ENCODE measurements at regions not wholly inside any gene's neighbourhood (a gene's known extent, or its start where the extent isn't known, plus 50 kb on each side); places are given as distances from the start of the nearest gene placed in this dataset.
"Not testable (repeated sequence)": the region's sequence is repeated elsewhere in the genome, so short reads cannot be mapped to it uniquely, and the experiment has no call there.

DNA sequence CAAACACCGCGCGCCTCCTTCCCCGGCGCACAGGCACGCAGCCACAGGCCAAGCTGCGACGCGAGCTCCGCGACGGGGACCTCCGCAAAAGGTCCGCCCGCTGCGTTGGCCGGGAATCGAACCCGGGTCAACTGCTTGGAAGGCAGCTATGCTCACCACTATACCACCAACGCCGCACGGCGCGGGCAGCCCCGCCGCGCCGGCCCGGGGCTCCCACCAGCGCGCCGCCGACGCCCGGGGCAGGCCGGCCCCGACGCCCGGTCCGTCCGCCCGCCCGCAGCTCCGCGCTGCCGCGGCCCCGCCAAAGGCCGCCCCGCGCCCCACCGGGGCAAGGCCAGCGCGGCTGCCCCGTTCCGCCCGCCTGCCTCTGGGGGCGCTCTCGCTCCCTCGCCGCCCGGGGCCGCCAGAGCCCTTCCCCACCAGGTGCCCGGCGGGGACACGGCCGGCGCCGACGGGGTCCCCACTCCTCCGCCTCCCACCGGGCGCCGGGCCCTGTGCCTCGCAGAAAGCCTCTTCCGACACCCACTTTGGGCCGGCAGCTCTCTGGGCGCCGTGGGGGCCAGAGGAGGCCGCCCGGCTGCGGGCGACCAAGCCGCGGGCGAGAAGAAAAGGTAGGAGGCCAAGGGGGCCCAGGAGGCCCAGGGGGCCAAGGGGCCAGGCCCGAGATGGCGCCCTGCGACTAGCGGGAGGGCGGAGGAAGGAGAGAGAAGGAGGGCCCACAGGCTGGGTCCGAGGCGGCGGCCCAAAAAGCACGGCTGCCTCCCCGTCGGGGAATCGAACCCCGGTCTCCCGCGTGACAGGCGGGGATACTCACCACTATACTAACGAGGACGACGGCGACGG is 50.2 kb upstream of the FCGR2A start:
- DNase-seq = not testable (repeated sequence)

DNA sequence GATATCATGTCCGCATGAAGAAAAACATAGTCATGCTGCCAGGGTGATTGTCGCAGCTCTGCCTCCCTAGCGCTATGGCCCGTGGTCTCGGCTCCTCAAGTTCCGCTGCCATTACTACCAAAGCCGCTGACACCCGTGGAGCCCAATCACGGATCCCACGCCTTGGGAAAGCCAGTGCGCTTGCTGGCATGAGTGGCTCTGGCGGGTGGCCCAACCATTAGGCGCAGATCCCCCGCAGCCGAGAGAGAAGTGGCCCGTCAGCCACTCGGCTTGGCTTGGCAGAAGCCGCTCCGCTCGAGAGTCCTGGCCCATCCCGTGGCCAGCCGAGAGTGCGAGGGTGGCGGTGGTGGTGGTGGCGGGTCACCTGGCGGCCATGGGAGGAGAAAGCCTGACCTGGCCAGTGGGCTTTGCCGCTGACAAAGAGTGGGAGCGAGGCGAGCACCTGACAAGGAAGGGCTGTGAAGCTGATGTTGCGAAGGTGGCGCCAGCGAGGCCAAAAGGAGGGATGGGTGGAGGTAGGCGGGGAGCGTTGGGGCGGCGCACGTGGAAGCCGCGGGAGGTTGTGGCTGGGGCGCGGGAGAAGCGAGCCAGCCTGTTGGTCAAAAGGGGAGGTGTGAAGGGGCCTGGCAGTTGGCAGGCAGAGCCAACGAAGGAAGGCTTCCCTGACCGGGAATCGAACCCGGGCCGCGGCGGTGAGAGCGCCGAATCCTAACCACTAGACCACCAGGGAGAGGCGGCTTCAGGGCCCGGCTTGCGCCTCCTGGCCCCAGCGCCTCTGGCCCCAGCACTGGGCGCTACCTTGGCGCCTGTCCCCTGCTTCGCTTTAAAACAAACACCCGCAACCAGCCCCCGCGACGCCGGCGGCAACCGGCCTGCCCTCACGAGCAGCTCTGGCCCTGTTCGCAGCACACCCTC is 51.0 kb upstream of the FCGR2A start:
- DNase-seq = not testable (repeated sequence)

DNA sequence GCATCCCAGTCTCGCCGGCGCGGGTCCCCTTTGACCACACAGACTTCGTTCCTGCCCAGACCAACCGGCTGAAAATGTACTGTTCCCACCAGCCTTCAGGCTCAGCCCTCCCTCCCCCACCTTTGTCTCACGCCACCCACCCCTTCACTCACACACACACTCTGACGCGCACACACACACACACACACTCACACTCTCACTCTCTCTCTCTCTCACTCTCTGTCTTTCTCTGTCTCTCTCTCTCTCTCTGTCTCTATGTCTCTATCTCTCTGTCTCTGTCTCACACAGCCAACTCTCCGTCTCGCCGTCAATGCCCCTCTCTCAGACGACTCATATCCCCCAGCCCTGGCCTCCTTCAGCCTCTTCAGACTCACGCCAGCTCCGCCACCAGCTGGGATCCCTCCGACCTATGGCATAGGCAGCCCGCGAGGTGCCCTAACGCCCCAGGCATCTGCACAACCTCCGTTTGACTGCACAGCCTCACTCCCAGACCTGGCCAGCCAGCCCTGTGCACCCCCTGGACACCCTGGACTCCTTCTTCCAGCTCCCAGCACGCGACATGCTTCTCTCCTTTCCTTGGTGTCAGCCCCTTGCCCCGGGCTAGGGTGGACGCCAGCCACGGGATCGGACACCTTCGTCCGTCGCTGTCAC is 53.4 kb upstream of the FCGR2A start:
- not testable (repeated sequence) for DNase-seq

DNA sequence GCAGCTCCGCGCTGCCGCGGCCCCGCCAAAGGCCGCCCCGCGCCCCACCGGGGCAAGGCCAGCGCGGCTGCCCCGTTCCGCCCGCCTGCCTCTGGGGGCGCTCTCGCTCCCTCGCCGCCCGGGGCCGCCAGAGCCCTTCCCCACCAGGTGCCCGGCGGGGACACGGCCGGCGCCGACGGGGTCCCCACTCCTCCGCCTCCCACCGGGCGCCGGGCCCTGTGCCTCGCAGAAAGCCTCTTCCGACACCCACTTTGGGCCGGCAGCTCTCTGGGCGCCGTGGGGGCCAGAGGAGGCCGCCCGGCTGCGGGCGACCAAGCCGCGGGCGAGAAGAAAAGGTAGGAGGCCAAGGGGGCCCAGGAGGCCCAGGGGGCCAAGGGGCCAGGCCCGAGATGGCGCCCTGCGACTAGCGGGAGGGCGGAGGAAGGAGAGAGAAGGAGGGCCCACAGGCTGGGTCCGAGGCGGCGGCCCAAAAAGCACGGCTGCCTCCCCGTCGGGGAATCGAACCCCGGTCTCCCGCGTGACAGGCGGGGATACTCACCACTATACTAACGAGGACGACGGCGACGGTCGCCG is 57.4 kb upstream of the FCGR2A start:
- DNase-seq = not testable (repeated sequence)

DNA sequence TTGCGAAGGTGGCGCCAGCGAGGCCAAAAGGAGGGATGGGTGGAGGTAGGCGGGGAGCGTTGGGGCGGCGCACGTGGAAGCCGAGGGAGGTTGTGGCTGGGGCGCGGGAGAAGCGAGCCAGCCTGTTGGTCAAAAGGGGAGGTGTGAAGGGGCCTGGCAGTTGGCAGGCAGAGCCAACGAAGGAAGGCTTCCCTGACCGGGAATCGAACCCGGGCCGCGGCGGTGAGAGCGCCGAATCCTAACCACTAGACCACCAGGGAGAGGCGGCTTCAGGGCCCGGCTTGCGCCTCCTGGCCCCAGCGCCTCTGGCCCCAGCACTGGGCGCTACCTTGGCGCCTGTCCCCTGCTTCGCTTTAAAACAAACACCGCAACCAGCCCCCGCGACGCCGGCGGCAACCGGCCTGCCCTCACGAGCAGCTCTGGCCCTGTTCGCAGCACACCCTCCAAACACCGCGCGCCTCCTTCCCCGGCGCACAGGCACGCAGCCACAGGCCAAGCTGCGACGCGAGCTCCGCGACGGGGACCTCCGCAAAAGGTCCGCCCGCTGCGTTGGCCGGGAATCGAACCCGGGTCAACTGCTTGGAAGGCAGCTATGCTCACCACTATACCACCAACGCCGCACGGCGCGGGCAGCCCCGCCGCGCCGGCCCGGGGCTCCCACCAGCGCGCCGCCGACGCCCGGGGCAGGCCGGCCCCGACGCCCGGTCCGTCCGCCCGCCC is 58.1 kb upstream of the FCGR2A start:
- not testable (repeated sequence) for DNase-seq

DNA sequence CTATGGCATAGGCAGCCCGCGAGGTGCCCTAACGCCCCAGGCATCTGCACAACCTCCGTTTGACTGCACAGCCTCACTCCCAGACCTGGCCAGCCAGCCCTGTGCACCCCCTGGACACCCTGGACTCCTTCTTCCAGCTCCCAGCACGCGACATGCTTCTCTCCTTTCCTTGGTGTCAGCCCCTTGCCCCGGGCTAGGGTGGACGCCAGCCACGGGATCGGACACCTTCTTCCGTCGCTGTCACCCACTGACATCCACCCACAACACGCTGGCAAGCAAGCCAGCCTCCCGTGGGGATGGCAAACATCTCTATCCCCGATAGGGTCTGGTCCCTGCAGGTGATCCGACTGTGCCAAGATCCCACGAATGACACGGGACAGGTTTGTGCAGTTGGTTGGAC is 60.5 kb upstream of the FCGR2A start:
- DNase-seq = not testable (repeated sequence)

DNA sequence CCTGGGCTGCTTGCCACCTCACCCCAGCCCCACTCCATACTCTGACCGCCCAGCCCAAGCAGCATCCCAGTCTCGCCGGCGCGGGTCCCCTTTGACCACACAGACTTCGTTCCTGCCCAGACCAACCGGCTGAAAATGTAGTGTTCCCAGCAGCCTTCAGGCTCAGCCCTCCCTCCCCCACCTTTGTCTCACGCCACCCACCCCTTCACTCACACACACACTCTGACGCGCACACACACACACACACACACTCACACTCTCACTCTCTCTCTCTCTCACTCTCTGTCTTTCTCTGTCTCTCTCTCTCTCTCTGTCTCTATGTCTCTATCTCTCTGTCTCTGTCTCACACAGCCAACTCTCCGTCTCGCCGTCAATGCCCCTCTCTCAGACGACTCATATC is 61.0 kb upstream of the FCGR2A start:
- not testable (repeated sequence) for DNase-seq

DNA sequence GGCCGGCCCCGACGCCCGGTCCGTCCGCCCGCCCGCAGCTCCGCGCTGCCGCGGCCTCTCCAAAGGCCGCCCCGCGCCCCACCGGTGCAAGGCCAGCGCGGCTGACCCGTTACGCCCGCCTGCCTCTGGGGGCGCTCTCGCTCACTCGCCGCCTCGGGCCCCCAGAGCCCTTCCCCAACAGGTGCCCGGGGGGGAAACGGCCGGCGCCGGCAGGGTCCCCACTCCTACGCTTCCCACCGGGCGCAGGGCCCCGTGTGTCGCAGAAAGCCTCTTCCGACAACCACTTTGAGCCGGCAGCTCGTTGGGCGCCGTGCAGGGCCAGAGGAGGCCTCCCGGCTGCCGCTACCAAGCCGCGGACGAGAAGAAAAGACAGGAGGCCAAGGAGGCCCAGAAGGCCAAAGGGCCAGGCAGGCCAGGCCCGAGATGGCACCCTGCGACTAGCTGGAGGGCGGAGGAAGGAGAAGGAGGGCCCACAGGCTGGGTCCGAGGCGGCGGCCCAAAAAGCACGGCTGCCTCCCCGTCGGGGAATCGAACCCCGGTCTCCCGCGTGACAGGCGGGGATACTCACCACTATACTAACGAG is 64.9 kb upstream of the FCGR2A start:
- peak; percentile 67 for DNase-seq

DNA sequence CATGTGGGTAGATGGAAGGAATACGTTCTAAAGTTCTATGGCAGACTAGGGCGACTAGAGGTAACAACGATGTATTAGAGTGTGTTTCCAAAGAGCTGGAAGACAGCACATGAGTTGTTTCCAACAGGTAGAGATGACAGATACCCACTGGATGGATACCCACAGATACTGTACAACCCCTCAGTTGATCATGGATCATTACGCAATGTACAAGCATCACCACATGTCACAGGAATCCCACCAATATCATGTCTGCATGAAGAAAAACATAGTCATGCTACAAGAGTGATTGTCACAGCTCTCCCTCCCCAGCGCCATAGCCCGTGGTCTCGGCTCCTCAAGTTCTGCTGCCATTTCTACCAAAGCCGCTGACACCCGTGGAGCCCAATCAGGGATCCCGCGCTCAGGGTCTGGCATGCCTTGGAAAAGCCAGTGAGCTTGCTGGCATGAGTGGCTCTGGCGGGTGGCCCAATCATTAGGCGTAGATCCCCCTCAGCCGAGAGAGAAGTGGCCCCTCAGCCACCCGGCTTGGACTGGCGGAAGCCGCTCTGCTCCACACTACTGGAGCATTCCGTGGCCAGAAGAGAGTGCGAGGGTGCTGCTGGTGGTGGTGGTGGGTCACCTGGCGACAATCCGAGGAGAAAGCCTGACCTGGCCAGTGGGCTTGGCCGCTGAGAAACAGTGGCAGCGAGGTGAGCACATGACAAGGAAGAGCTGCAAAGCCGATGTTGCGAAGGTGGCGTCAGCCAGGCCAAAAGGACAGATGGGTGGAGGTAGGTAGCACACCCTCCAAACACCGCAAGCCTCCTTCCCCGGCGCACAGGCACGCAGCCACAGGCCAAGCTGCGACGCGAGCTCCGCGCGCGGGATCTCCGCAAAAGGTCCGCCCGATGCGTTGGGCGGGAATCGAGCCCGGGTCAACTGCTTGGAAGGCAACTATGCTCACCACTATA is 65.7 kb upstream of the FCGR2A start:
- DNase-seq = peak; percentile 47

DNA sequence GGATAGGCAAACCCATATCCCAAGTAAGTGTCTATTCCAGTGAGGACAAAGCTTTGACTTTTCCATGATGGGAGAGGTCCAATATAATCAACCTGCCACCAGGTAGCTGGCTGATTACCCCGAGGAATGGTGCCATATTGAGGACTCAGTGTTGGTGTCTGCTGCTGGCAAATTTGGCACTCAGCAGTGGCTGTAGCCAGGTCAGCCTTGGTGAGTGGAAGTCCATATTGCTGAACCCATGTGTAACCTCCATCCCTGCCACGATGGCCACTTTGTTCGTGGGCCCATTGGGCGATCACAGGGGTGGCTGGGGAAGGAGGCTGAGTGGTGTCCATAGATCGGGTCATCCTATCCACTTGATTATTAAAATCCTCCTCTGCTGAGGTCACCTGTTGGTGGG is 65.5 kb upstream of the CFAP126 start:
- DNase-seq = not testable (repeated sequence)

DNA sequence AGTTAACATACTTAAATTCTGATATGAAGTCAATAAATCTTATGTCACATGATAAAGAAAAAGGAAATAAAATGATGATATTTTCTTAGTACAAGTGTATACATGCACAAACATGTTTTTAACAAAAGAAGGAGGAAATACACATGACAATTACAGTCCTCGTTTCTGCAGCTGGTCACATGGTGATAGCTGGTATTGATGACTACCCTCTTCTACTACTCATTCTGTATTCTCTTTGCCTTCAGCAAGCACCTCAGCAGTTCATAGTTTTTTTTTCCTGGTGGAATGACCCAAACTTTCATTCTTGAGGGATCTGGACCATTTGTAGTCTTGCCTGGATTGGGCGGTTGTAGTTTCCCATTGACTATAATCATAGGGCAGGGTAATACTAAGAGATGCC is 64.4 kb upstream of the CFAP126 start:
- no peak for DNase-seq

DNA sequence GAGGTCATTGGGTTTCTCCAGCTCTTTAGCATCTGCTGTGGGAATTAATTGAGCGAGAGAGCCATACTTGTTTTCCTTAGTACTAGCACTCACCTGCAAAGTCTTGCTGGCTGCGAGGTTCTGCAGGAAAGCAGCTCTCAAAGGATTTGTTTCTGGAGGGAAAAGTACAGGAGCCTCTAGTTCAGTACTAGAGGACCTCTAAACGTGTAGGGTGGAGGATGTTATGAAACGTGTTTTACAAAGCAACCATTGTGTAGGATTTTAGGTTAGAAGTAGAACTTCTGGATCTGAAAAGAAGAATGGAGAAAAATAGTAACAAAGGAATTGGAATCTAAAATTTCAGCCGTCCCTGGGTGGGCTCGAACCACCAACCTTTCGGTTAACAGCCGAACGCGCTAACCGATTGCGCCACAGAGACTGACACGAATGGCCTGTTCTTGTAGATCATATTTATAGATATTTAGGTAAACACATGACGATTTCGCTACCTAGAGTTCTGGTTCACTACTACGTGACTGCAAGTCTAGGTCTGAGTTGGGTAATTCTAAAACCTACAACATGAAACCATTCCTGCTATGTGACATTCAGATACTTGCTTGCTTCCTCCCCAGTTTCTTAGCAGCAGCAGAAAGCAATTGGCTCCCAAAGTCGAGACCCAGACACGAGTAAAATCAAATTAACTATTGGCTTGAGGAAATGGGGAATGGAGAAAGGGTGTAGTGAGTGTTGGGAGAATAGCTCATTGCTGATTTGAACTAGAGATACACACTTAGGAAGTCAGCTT is 60.2 kb upstream of the CFAP126 start:
- DNase-seq = peak; percentile 56

DNA sequence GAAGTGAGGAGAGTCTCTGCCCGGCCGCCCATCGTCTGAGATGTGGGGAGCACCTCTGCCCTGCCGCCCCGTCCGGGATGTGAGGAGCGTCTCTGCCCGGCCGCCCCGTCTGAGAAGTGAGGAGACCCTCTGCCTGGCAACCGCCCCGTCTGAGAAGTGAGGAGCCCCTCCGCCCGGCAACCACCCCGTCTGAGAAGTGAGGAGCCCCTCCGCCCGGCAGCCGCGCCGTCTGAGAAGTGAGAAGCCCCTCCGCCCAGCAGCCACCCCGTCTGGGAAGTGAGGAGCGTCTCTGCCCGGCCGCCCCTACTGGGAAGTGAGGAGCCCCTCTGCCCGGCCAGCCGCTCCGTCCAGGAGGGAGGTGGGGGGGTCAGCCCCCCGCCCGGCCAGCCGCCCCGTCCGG is 55.2 kb upstream of the CFAP126 start:
- DNase-seq = not testable (repeated sequence)

DNA sequence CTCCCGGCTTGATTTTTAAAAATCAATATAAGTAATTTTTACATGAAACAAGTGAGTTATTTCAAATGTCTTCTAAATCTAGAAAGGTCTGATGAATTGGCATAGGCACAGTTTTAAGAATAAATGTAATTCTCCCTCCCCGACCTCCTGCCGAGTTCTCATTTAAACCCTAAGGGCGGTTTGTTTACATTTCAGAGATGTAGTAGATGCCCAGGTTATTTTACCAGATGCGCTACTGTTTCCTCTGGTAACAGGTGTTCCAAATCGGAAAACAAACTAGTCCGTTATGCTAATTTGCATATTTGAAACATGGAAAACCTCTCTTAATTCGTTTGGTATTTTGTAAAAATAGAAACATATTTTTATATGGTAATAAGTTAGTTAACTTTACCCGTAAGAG is 53.8 kb upstream of the CFAP126 start:
- DNase-seq = no peak

DNA sequence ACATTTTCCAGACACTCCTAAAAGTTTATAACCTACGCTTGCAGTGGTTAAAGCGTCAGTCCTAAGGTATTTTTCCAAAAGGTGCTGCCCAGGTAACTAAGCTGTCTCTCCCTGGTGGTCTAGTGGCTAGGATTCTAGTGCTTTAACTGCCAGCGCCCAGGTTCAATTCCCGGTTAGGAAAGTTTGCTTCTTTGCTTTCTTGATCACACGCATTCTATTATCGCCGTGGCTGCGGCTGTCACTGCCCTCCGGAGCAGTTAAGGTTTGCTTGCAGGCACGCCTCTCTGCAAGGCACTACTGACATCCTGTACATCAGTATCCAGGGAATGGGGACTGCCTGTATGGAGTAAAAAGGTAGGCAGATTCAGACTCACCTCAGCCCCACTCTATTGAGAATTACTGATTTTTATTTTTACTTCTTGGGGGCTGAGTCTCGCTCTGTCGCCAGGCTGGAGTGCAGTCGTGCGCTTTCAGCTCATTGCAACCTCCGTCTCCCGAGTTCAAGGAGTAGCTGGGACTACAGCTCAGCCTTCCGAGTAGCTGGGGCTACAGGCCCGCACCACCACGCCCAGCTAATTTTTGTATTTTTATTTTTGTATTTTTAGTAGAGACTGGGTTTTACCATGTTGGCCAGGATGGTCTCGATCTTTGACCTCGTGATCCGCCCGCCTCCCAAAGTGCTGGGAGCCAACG is 53.2 kb upstream of the CFAP126 start:
- DNase-seq = no peak

DNA sequence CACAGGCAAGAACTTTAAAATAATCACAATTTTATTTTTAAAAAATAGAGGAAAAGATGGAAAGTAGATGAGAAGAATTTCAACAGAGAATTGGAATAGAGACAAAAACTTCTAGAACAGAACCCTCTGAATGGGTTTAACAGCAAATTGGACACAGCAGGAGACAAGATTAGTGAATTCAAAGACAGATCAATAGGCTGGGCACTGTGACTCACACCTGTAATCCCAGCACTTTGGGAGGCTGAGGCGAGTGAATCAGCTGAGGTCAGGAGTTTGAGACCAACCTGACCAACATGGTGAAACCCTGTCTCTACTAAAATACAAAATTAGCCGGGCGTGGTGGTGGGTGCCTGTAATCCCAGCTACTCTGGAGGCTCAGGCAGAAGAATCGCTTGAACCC is 49.9 kb upstream of the CFAP126 start:
- DNase-seq = not testable (repeated sequence)

All from fibroblast of skin of right biceps (primary cell).